ENCODE measurements at regions not wholly inside any gene's neighbourhood (a gene's known extent, or its start where the extent isn't known, plus 50 kb on each side); places are given as distances from the start of the nearest gene placed in this dataset.

GRCh38 chr5:82807021-82807420, 270.2 kb downstream of the TMEM167A start:
- Histone ChIP-seq H3K27ac (no peak overlapping the region), H3K4me3 (no peak overlapping the region), H3K36me3 (no peaks in the 10 kb centered on the region), H3K27me3 (no peaks in the 10 kb centered on the region), H3K9me3 (no peaks in the 10 kb centered on the region), H3K4me1 (no peaks in the 10 kb centered on the region)
- intact Hi-C loops (cut with DNase I), result no loop called here
- ATAC-seq (no peak), DNase-seq (no peak)
- no peak for TF ChIP-seq CTCF (IDR thresholded peaks at IDR 0.05)

- DNase-seq, result no peak
- Histone ChIP-seq H3K27ac (no peak overlapping the region), H3K36me3 (no peaks in the 10 kb centered on the region), H3K27me3 (no peaks in the 10 kb centered on the region), H3K9me3 (no peaks in the 10 kb centered on the region), H3K4me3 (no peak overlapping the region), H3K4me1 (no peaks in the 10 kb centered on the region)
- no peak for ATAC-seq
- intact Hi-C loops (cut with DNase I), result no loop called here
- TF ChIP-seq CTCF (IDR thresholded peaks at IDR 0.05), result no peak
These were observed 270.7 kb downstream of the TMEM167A start for GRCh38 chr5:82806513-82806912.

GRCh38 chr5:82804155-82804690, 273.0 kb downstream of the TMEM167A start:
- H3K4me1 ChIP-seq, result no peaks in the 10 kb centered on the region
- no peak overlapping the region for H3K27ac ChIP-seq
- ATAC-seq, result no peak
- DNase-seq, result no peak
- H3K4me3 ChIP-seq, result no peak overlapping the region
- no peaks in the 10 kb centered on the region for H3K9me3 ChIP-seq
- H3K36me3 ChIP-seq, result no peaks in the 10 kb centered on the region
- no peaks in the 10 kb centered on the region for H3K27me3 ChIP-seq
- intact Hi-C loops (cut with DNase I), result no loop called here
- TF ChIP-seq CTCF (IDR thresholded peaks at IDR 0.05), result no peak

GRCh38 chr5:82802954-82803353, 274.2 kb downstream of the TMEM167A start:
- Histone ChIP-seq H3K4me3 (no peak overlapping the region), H3K4me1 (no peaks in the 10 kb centered on the region), H3K27ac (no peak overlapping the region), H3K36me3 (no peaks in the 10 kb centered on the region), H3K9me3 (no peaks in the 10 kb centered on the region), H3K27me3 (no peaks in the 10 kb centered on the region)
- intact Hi-C loops (cut with DNase I), result no loop called here
- DNase-seq (no peak), ATAC-seq (no peak)
- no peak for TF ChIP-seq CTCF (IDR thresholded peaks at IDR 0.05)

- Histone ChIP-seq H3K4me3 (no peak overlapping the region), H3K36me3 (no peaks in the 10 kb centered on the region), H3K27me3 (no peaks in the 10 kb centered on the region), H3K27ac (no peak overlapping the region), H3K9me3 (no peaks in the 10 kb centered on the region), H3K4me1 (no peaks in the 10 kb centered on the region)
- ATAC-seq (no peak), DNase-seq (no peak)
- intact Hi-C loops (cut with DNase I), result no loop called here
- no peak for TF ChIP-seq CTCF (IDR thresholded peaks at IDR 0.05)
These were observed 276.4 kb downstream of the TMEM167A start for GRCh38 chr5:82800826-82801225.
